GM21526 (cell line): ENCODE measurements at regions not wholly inside any gene's neighbourhood (a gene's known extent, or its start where the extent isn't known, plus 50 kb on each side); places are given as distances from the start of the nearest gene placed in this dataset.
"Not testable (repeated sequence)": the region's sequence is repeated elsewhere in the genome, so short reads cannot be mapped to it uniquely, and the experiment has no call there.

ENCODE experiments used
- ATAC-seq: cut with Tn5 transposase; IDR thresholded peaks from one replicate; pipeline ENCODE4 v1.9.1; 2021; ENCODE audit warnings: moderate library complexity; ENCODE audit not compliant: unreplicated experiment, low FRiP score

DNA sequence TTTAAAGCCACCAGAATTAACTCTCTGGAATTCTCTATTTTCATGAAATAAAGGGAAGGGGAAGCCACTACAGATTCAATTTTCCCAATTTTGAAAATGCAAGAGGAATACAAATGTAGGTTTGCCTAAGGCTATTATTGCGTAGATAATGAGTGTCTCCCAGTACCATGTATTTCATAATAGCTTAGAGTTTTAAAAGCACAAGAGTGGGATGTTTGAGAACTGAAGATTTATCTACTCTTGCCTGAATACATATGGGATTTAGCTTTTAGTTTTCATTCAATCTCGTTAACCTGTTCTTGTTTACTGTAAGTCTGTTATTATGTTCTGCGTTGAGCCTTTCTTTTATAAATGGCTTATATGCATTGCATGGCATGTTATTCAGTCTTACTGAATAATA lies 795.1 kb downstream of the BRINP3 start:
- no peak for ATAC-seq

DNA sequence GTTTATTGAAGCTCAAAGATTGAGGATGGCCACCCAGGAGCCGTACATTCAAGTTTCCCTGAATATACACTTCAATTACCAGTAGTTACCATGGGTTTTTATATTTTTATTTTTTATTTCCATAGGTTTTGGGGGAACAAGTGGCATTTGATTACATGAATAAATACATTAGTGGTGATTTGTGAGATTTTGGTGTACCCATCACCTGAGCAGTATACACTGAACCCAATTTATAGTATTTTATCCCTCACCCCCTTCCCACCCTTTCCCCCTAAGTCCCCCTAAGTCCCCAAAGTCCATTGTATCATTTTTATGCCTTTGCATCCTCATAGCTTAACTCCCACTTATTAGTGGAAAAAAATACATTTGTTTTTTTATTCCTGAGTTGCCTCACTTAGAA lies 791.4 kb downstream of the BRINP3 start:
- no peak for ATAC-seq

DNA sequence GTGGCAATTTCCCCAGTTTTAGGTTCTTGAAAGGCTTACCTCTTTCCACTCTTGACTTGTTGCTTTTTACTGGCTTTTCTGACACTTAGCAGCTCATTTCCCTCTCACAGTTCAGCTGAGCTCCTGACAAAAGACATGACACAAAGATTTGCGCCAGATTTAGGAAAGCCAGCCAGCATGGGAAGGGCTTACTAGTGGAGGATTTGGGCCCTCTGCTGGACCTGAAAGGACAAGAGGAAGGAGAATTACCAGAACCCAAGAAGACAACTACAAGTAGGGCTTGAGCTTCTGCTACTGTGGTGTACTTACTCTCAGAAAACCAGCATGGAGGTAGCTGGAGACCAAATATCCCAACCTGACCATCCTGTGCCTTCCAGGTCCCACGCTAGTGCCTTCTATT lies 784.5 kb downstream of the BRINP3 start:
- ATAC-seq, result no peak

DNA sequence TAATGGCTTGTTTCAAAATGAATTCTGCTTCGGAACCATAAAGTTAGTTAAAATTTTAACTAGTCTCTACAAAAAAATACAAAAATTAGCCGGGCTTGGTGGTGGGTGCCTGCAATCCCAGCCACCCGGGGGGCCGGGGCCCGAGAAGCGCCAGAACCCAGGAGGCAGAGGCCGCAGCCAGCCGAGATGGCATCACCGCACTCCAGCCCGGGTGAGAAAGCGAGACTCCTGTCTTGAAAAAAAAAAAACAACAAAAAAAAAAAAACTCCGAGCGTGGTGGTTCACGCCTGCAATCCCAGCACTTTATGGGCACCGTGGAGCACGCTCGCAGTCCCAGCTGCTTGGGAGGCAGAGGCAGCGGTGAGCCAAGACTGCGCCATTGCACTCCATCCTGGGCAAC lies 781.4 kb downstream of the BRINP3 start:
- ATAC-seq, result no peak

DNA sequence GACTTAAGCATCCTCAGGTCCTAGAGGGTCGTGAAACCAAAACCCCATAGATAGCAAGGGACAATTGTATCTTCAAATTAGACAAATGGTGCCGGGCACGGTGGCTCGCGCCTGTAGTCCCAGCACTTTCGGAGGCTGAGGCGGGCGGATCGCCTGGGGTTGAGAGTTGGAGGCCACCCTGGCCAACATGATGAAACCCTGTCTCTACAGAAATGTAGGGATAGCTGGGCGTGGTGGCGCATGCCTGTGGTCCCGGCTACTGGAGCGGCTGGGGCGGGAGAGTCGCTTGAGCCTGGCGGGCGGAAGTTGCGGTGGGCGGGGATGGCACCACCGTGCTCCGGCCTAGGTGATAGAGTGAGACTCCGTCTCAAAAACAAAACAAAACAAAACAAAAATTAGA lies 780.6 kb downstream of the BRINP3 start:
- no peak for ATAC-seq

DNA sequence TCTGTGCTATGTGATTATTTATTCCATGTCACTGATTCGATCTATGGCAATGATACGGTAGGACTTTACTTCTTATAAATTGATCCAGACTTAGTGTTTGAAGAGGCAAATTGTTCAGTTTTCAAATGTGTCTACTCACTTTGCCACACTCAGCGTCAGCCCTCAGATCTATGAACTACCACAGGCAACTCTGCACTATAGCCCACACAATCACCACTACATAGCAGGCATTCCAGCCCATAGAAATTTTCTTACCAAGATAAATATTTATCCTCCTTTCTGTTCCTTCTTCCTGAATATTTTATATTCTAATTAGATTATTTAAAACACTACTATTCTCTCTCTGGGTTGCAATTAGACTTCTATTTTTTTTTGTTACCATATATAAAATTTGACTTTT lies 776.1 kb downstream of the BRINP3 start:
- ATAC-seq, result no peak

DNA sequence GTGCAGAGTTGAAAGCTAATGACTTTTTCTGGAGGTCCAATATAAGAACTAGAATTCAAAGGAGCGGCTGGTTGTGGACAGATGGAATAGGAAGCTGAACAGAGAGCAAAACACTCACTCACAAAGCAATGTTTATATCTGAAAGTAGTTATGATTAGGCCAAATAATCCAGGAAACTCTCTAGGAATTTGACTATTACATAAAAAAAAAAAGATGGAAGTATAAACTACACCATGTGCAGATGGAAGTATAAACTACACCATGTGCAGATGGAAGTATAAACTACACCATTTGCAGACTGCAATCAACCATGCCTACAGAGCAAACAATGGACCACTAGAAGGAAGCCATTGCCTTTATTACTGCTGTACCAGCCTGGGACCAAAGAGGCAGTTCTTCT lies 771.1 kb downstream of the BRINP3 start:
- ATAC-seq, result no peak

DNA sequence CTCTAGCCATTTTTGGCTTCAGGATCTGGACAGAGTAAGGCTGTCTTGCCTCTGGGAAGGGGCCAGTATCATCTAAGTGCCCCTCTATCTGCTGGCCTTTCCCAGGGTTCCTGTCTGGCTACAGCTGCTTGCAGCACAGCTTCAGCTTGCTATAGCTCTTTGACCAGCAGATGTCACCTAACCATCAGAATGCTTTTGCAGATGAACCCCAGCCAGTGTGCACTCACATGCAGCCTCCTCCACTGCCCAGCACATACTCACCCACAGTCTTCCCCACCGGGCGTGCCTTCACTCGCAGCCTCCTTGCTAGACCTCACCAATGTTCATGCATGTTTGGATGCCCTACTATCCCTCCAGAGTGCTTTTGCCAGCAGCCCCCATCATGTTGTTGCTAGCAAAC lies 769.0 kb downstream of the BRINP3 start:
- no peak for ATAC-seq

DNA sequence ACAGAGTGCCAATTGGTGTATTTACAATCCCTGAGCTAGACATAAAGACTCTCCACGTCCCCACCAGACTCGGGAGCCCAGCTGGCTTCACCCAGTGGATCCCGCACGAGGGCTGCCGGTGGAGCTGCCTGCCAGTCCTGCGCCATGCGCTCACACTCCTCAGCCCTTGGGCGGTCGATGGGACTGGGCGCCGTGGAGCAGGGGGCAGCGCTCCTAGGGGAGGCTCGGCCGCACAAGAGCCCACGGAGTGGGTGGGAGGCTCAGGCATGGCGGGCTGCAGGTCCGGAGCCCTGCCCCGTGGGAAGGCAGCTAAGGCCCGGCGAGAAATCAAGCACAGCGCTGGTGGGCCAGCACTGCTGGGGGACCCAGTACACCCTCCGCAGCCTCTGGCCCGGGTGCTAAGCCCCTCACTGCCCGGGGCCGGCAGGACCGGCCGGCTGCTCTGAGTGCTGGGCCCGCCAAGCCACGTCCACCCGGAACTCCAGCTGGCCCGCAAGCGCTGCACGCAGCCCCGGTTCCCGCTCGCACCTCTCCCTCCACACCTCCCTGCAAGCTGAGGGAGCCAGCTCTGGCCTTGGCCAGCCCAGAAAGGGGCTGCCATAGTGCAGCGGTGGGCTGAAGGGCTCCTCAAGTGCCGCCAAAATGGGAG lies 759.4 kb downstream of the BRINP3 start:
- ATAC-seq, result not testable (repeated sequence)

DNA sequence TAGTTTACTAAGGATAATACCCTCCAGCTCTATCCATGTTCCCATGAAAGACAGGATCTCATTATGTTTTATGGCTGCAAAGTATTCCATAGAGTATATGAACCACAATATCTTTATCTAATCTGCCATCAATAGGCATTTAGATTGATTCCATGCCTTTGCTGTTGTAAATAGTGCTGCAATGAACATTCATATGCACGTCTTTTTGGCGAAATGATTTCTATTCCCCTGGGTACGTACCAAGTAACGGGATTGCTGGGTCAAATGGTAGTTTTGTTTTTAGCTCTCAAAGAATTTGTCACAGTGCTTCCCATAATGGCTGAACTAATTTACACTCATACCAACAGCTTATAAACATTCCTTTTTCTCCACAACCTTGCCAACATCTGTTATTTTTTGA lies 750.9 kb downstream of the BRINP3 start:
- ATAC-seq, result no peak

DNA sequence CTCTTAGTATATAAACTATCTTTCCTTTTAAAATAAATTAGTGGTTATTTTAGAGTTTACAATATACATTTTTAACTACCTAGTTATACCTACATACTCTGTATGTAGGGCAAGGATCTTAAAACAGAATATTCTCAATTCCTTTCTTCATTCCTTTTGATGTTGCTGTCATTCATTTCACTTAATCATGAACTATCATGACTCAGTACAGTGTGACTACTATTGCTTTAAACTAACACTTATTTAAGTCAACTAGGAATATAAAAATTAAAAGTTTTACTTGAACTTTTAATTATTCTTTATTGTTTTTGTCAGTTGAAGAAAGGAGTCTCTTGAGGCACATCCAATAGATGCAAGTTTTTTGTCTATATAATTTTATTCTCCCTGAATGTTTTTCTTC lies 726.4 kb downstream of the BRINP3 start:
- no peak for ATAC-seq

DNA sequence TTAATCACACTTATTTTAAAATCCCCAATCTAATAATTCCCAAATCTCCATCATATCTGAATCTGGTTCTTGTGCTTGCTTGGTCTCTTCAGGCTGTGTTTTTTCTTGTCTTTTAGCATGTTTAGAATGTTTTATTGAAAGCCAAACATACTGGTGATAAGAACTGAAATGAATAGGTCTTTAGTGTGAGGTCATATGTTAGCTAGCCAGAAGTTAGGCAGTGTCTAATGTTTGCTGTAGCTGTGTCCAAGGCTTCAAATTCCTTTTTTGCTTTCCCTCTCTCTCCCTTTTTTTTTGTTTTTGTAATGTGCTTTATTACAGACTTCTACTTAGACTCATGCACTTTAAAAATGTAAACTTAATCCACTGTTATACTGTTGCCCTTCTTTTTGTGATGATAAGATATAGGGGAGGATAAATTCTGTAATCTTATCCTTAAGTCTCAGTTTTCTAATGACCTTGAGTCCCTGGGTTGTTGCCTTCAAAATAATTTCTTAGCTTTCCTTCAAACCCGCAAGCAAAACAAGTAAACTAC lies 725.1 kb downstream of the BRINP3 start:
- no peak for ATAC-seq

DNA sequence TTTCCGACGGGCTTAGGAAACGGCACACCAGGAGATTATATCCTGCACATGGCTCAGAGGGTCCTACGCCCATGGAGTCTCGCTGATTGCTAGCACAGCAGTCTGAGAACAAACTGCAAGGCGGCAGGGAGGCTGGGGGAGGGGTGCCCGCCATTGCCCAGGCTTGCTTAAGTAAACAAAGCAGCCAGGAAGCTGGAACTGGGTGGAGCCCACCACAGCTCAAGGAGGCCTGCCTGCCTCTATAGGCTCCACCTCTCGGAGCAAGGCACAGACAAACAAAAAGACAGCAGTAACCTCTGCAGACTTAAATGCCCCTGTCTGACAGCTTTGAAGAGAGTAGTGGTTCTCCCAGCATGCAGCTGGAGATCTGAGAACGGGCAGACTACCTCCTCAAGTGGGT lies 722.6 kb downstream of the BRINP3 start:
- not testable (repeated sequence) for ATAC-seq

DNA sequence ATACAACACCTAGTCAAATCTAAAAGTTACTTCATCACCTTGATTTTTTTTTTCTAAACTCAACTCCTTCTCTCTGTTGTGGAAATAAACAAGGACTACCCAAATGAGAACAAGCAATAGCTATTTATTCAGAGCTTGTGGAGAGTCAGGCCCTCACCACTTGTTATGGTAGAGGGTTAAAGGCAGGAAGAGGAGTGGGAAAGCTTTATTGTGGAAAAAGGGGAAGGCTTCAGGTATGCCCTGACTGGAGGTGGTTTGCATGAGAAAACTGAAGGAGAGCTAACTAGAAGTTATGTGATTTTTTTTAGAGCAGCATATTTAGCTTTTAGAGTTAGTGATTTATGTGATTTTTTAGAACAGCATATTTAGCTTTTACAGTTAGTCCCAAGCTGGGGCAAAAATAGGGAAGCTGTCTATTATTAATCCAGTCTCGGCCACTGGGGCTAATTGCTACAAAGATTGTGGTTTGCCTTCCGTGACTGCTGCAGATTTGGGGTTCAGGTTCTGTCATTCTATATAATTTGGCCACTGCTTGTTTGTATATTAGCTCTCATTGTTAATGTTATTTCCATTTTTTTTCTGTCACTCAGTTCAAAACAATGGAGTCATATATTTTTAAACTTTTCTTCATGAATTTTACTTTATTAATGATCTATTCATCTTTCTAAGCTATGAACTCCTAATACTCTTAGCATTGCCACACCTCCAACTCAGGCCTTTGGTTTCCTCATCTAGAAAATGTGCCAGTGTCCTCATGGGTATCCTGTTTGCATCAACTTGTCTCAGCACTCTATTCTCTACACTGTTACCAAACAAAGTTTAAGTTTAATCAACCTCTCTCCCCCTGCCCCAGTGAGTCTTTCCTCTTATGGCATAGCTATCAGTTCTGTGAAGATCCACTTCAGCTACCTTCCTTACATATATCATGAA lies 713.0 kb downstream of the BRINP3 start:
- no peak for ATAC-seq

DNA sequence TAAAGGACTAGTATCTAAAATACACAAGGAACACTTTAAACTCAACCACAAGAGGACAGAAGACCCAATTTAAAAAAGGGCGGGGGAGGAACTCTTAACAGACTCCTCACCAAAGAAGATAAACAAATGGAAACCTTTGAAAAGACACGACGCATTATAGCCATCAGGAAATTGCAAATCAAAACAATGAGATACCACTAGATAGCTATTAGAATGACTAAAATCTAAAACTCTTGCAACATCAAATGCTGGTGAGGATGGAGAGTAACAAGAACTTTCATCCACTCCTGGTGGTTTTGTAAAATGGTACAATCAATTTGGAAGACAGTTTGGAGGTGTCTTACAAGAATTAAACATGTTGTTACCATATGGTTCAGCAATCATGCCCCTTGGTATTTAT lies 708.2 kb downstream of the BRINP3 start:
- no peak for ATAC-seq

DNA sequence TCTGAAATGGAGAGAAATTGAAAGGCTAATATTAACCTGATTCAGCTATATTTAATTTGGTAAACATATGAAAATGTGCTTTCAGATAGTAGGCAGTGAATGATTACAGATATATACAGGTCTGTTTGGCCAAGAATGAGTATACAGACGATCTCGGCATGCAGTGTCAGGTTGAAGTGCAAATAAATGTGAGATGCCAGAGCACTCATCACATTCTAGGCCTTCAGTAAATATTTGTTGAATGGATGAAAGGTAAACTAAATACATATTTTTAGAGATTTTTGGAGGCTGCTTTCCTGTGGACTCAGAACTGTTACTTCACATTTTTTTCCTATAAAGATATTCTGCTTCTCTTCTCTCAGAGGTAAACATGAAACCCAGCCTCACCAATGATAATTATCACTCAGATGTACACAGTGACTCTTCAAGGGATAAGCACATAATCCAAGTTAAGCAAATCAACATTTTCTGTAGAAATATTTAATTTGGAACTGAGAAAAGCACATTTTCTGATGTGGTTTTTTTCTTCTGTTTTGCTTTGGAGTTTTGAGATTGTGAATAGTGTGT lies 702.9 kb downstream of the BRINP3 start:
- ATAC-seq, result no peak

DNA sequence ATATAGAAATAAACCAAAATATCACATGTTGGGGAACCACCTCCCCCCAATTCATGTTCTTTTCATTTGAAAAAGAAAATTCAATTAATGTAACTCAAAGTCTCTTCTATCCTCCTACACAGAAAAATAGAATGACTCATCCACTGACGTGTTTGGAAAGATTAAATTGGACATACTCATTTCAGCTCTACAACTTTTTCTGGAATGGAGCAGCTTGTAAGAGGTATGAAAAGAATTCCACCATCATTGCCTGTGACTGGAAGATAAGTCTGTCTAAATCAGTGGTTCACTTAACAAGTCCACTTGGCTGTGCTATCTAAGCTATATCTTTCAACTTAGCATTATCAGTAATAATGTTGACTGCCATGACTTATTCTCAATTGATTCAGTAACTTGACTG lies 702.3 kb downstream of the BRINP3 start:
- no peak for ATAC-seq

DNA sequence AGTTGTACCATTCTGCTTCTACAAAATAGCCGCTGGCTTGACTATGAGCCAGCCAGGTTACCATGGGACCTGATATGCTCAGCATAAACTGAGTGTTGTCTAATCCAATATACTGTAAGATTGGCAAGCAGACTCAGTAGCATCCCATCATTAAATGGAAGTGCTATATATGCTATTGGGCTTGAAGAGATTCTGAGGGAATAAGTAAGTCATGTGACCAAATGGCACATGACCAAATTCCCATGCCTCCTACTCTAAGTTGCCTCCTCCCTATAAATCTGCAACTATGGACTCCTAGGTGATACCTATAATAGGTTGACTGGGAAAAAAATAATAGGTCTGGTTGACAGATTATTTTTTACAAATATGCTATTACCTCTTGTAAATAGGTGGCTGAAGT lies 698.6 kb downstream of the BRINP3 start:
- no peak for ATAC-seq

DNA sequence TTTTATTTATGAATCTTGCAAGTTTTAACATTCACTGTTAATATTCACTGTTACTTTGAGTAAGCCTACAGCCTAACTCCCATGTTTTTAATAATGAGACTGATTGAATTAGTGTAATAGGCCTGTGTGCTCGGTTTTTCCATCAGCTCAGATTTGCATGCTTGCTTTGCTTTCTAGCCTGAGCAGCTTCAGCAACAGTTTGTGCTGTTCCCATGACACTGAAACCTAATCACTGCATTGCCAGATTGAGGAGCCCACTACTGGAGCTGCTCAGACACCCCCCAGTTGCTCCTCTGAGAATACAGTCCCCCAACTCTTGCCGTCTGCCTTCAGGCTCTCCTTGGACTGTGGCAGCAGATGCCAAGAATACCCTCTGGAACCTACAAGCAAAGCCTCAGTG lies 695.4 kb downstream of the BRINP3 start:
- no peak for ATAC-seq

DNA sequence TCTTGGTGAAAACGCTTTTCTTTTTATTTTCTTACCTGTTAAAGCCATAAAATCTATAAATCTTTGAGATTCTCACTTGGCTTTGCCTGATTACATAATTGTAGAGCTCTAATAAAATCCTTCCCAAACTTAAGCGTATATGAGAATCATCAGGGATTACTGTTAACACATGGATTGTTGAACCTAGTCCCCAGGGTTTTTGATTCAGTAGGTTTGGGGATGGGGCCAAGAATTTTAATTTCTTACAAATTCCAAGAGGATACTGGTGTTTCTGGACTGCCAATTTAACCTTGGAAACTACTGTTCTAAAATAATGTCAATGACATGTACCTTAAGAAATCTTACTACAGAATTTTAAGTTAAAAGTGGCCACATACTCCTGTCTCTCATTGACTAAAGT lies 694.2 kb downstream of the BRINP3 start:
- ATAC-seq, result no peak

DNA sequence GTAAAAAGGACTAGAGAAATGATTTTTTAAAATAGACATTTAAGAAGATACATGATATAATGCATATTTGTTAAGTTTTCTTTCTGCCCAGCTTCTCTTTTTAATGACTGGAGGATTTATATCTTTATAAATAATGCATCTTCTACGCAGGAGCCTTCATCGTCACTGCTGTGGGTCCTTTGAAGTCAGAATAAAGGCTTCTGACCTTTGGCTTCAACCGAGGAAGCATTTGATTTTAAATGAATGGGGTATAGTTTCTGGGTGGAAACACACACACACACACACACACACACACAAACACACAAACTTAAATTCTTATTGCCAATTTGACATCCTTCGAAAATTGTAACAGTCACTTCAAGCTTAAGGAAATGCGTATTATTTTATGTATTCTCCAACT lies 690.9 kb downstream of the BRINP3 start:
- no peak for ATAC-seq

DNA sequence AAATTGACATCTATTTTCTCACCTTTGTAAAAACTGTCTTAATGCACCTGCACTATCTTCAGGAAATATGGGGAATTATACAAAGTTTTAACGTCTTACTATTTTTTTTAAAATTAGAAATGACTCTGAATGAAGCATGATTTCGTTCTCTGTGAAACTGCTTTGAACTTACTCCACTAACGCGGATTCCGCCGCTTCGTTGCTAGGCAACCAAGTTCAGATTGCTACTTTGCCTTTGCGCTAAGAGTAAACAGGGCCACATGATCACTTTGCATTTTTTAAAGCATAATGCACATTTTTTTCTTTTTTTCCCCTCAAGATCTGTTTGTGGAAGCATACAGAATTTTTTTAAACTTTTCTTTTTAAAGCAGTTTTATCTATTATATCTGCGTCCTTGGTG lies 690.5 kb downstream of the BRINP3 start:
- ATAC-seq, result no peak
